DND-41 (cell line): ENCODE measurements at regions not wholly inside any gene's neighbourhood (a gene's known extent, or its start where the extent isn't known, plus 50 kb on each side); places are given as distances from the start of the nearest gene placed in this dataset.

ENCODE experiments used
- CTCF ChIP-seq: IDR thresholded peaks from 2 replicates; pipeline ENCODE4 v1.5.1; 2012; ENCODE audit warnings: borderline replicate concordance, low read length, moderate library complexity, mild to moderate bottlenecking; ENCODE audit not compliant: poor library complexity, severe bottlenecking; ENCODE audit errors: extremely low read depth
- EZH2 ChIP-seq: IDR thresholded peaks from 3 replicates; pipeline ENCODE4 v1.6.1; 2012; ENCODE audit warnings: borderline replicate concordance, low read depth, mild to moderate bottlenecking, moderate library complexity, low read length, inconsistent platforms; ENCODE audit not compliant: severe bottlenecking

GRCh38 chr13:37473035-37473434 lies 125.5 kb downstream of the POSTN start:
- TF ChIP-seq CTCF (peak; percentile 31), EZH2 (no peak)
